Aorta (tissue), 5 donors: ENCODE measurements at regions not wholly inside any gene's neighbourhood (a gene's known extent, or its start where the extent isn't known, plus 50 kb on each side); places are given as distances from the start of the nearest gene placed in this dataset.

ENCODE experiments used
- ATAC-seq: fragments of 200-7000 bp; cut with Tn5 transposase; one replicate; pipeline ENCODE4 v1.9.1; 2022; ENCODE audit warnings: moderate library complexity; ENCODE audit not compliant: low FRiP score
- DNase-seq, 2 donors: peaks; one replicate each; pipeline ENCODE4 v3.0.0-alpha.2; 2020
- H3K27ac ChIP-seq, 2 donors: one replicate each; pipeline ENCODE4 v1.5.1; 2013; ENCODE audit warnings: low read length in 2 of 2, mild to moderate bottlenecking in 2 of 2, moderate library complexity in 2 of 2, control low read depth in 1 of 2, inconsistent platforms in 1 of 2, low read depth in 1 of 2
- H3K27me3 ChIP-seq, 2 donors: one replicate each; pipeline ENCODE4 v1.6.1; 2013; ENCODE audit warnings: control low read depth in 1 of 2, low read length in 1 of 2, mild to moderate bottlenecking in 1 of 2, moderate library complexity in 1 of 2; ENCODE audit not compliant: insufficient read depth in 2 of 2, control insufficient read depth in 1 of 2
- H3K36me3 ChIP-seq, 2 donors: one replicate each; pipeline ENCODE4 v1.6.1; 2013; ENCODE audit warnings: control low read depth in 1 of 2, low read length in 1 of 2, mild to moderate bottlenecking in 1 of 2; ENCODE audit not compliant: insufficient read depth in 2 of 2, control insufficient read depth in 1 of 2
- H3K4me1 ChIP-seq, 2 donors: one replicate each; pipeline ENCODE4 v1.6.1; 2013; ENCODE audit warnings: low read length in 2 of 2, control low read depth in 1 of 2, mild to moderate bottlenecking in 1 of 2, moderate library complexity in 1 of 2; ENCODE audit not compliant: insufficient read depth in 2 of 2, control insufficient read depth in 1 of 2
- H3K4me3 ChIP-seq, 2 donors: one replicate each; pipeline ENCODE4 v1.5.1; 2013; ENCODE audit warnings: low read length in 2 of 2, control low read depth in 1 of 2, mild to moderate bottlenecking in 1 of 2
- H3K9me3 ChIP-seq: one replicate; pipeline ENCODE4 v1.6.1; 2013; ENCODE audit warnings: mild to moderate bottlenecking, low read length; ENCODE audit not compliant: control insufficient read depth
- WGBS, 2 donors: extraction: QIAGEN DNeasy Blood & Tissue Kit; methylation state at CpG; one replicate each; pipeline ENCODE4 v1.1.7; 2013; 5-methylcytosine and 5-hydroxymethylcytosine counted together
- intact Hi-C, 2 donors: fragments of 100-400 bp; cut with DNase I; formaldehyde crosslinking; loops; one replicate each; pipeline versions ENCODE4 v1.14.2 to v1.15.0; 2022
- donor health status: healthy with polysubstance abuse.
- donor health status: Bipolar disorder and iron deficiency.
- donor health status: DM: no; HTN: no; CAD: no.
- donor health status: DM: no; HTN: no; CAD: no.
- donor health status: DM: yes; HTN: yes; CAD: no.

GRCh38 chr11:29364006-29364405, 652.8 kb downstream of the KCNA4 start:
- H3K27me3 ChIP-seq = peaks cover 0 to 1% of the 10 kb centered on the region in 2 donors
- H3K4me3 ChIP-seq = no peak overlapping the region

GRCh38 chr11:29361369-29361768, 655.5 kb downstream of the KCNA4 start:
- Histone ChIP-seq H3K36me3 (no peaks in the 10 kb centered on the region), H3K9me3 (no peaks in the 10 kb centered on the region), H3K4me3 (no peak overlapping the region), H3K27ac (no peak overlapping the region), H3K4me1 (no peaks in the 10 kb centered on the region), H3K27me3 (peaks cover 0 to 1% of the 10 kb centered on the region in 2 donors)
- no peak for DNase-seq
- 20 to 25% methylated on average over 1 of the region's 1 CpG for WGBS, 2 donors
- intact Hi-C loops = no loop called here
- ATAC-seq = no peak

More at GRCh38 chr11:29364006-29364405, 652.8 kb downstream of the KCNA4 start:
- intact Hi-C loops = no loop called here
- H3K27ac ChIP-seq = no peak overlapping the region
- H3K9me3 ChIP-seq = no peaks in the 10 kb centered on the region
- DNase-seq (no peak), ATAC-seq (no peak)
- WGBS, 2 donors = 14 to 20% methylated on average over 2 of the region's 2 CpGs
- H3K36me3 ChIP-seq = no peaks in the 10 kb centered on the region
- no peaks in the 10 kb centered on the region for H3K4me1 ChIP-seq

GRCh38 chr11:29353833-29354232, 663.0 kb downstream of the KCNA4 start:
- H3K36me3 ChIP-seq = no peaks in the 10 kb centered on the region
- no peak overlapping the region for H3K27ac ChIP-seq
- ATAC-seq = no peak
- intact Hi-C loops = no loop called here
- H3K4me1 ChIP-seq = no peaks in the 10 kb centered on the region
- WGBS, 2 donors = 76 to 79% methylated on average over 1 of the region's 1 CpG
- DNase-seq = no peak
- peaks cover 0 to 1% of the 10 kb centered on the region in 2 donors for H3K27me3 ChIP-seq
- H3K9me3 ChIP-seq = no peaks in the 10 kb centered on the region
- H3K4me3 ChIP-seq = no peak overlapping the region

GRCh38 chr11:29352273-29352795, 664.5 kb downstream of the KCNA4 start:
- Histone ChIP-seq H3K4me1 (no peaks in the 10 kb centered on the region), H3K27me3 (peaks cover 0 to 1% of the 10 kb centered on the region in 2 donors), H3K36me3 (no peaks in the 10 kb centered on the region), H3K4me3 (no peak overlapping the region), H3K27ac (no peak overlapping the region), H3K9me3 (no peaks in the 10 kb centered on the region)
- intact Hi-C loops = no loop called here
- 83 to 85% methylated on average over 3 of the region's 3 CpGs for WGBS, 2 donors
- ATAC-seq (no peak), DNase-seq (no peak)

GRCh38 chr11:29351301-29351873, 665.4 kb downstream of the KCNA4 start:
- DNase-seq = no peak
- Histone ChIP-seq H3K27me3 (peaks cover 0 to 1% of the 10 kb centered on the region in 2 donors), H3K4me3 (no peak overlapping the region), H3K27ac (no peak overlapping the region), H3K4me1 (no peaks in the 10 kb centered on the region), H3K36me3 (no peaks in the 10 kb centered on the region), H3K9me3 (no peaks in the 10 kb centered on the region)
- ATAC-seq = no peak
- WGBS, 2 donors = 61 to 84% methylated on average over 1 of the region's 1 CpG
- intact Hi-C loops = no loop called here

- 32 to 36% methylated on average over 8 of the region's 8 CpGs for WGBS, 2 donors
- Histone ChIP-seq H3K4me1 (no peaks in the 10 kb centered on the region), H3K27ac (no peak overlapping the region), H3K4me3 (no peak overlapping the region), H3K9me3 (no peaks in the 10 kb centered on the region), H3K27me3 (no peaks in the 10 kb centered on the region), H3K36me3 (no peaks in the 10 kb centered on the region)
- ATAC-seq = peak; percentile 75
- peak; percentile 52 to 77 for DNase-seq
- intact Hi-C loops = no loop called here
These were observed 673.1 kb downstream of the KCNA4 start for GRCh38 chr11:29343465-29344333.

- intact Hi-C loops = loop anchor here in 1 of 2 donors (10.0 kb wide), 1 partner anchor 642 kb away; no protein-coding TSS in a partner anchor
- no peak for DNase-seq
- Histone ChIP-seq H3K36me3 (no peaks in the 10 kb centered on the region), H3K4me3 (no peak overlapping the region), H3K27me3 (no peaks in the 10 kb centered on the region), H3K9me3 (no peaks in the 10 kb centered on the region), H3K27ac (no peak overlapping the region), H3K4me1 (no peaks in the 10 kb centered on the region)
- WGBS, 2 donors = 25 to 28% methylated on average over 8 of the region's 8 CpGs
- ATAC-seq = no peak
These were observed 679.9 kb downstream of the KCNA4 start for GRCh38 chr11:29336727-29337575.

- H3K4me3 ChIP-seq = no peak overlapping the region
- no peak for ATAC-seq
- no peaks in the 10 kb centered on the region for H3K9me3 ChIP-seq
- 64% methylated on average over 1 of the region's 1 CpG for WGBS, 2 donors
- H3K27ac ChIP-seq = no peak overlapping the region
- no peaks in the 10 kb centered on the region for H3K27me3 ChIP-seq
- no peaks in the 10 kb centered on the region for H3K4me1 ChIP-seq
- no peaks in the 10 kb centered on the region for H3K36me3 ChIP-seq
- no peak for DNase-seq
- intact Hi-C loops = loop anchor here (5.0 to 10.0 kb wide), 3 partner anchors 172 to 1637 kb away; no protein-coding TSS in a partner anchor
These were observed 682.1 kb downstream of the KCNA4 start for GRCh38 chr11:29334776-29335130.
